B cell (primary cell): ENCODE measurements at regions not wholly inside any gene's neighbourhood (a gene's known extent, or its start where the extent isn't known, plus 50 kb on each side); places are given as distances from the start of the nearest gene placed in this dataset.

Source experiments
- ATAC-seq: fragments of 200-7000 bp; cut with Tn5 transposase; one replicate; pipeline ENCODE4 v1.10.0; 2021; ENCODE audit warnings: low read depth, mild to moderate bottlenecking, moderate number of reproducible peaks, moderate library complexity
- CTCF ChIA-PET: fragments of 350-600 bp; sonication (Branson Sonifier 250); formaldehyde crosslinking; loops from one replicate; lab custom pipeline; 2021; ENCODE audit warnings: antibody characterized with exemption, inconsistent platforms; lab: Charles Lee
- POLR2A ChIA-PET: fragments of 350-600 bp; sonication (Branson Sonifier 250); formaldehyde crosslinking; loops from one replicate; lab custom pipeline; 2021; ENCODE audit warnings: antibody characterized with exemption; lab: Charles Lee
- DNase-seq: peaks from one replicate; pipeline ENCODE4 v3.0.0; 2013
- H2AFZ ChIP-seq: 2 replicates; pipeline ENCODE4 v1.6.1; 2012; ENCODE audit warnings: mild to moderate bottlenecking, low read depth, low read length; ENCODE audit not compliant: insufficient read depth, poor library complexity, severe bottlenecking
- H3K27ac ChIP-seq, 2 donors: 1 replicate in 1 of 2; 2 replicates in 1 of 2; pipeline ENCODE4 v1.5.1; 2012 to 2013; ENCODE audit warnings: low read length in 2 of 2, mild to moderate bottlenecking in 2 of 2, moderate library complexity in 1 of 2
- H3K27me3 ChIP-seq, 4 experiments: fragments of 200-600 bp in 1 of 4; sonication (generic) in 1 of 4; replicated peaks in 1 of 4; 1 replicate in 2 of 4; 2 replicates in 2 of 4; pipeline versions ENCODE4 v1.6.1 to v1.7.0; 2013 to 2016; ENCODE audit warnings: low read length in 3 of 4, mild to moderate bottlenecking in 2 of 4, mixed read lengths in 1 of 4, moderate library complexity in 1 of 4; ENCODE audit not compliant: insufficient read depth in 4 of 4, control insufficient read depth in 3 of 4; ENCODE audit errors: control extremely low read depth in 1 of 4
- H3K36me3 ChIP-seq, 2 experiments: replicated peaks in 1 of 2; 1 replicate in 1 of 2; 2 replicates in 1 of 2; pipeline versions ENCODE4 v1.6.1 to v1.7.1; 2013; ENCODE audit warnings: low read length in 1 of 2; ENCODE audit not compliant: insufficient read depth in 2 of 2, control insufficient read depth in 1 of 2; ENCODE audit errors: control extremely low read depth in 1 of 2, extremely low read depth in 1 of 2
- H3K4me1 ChIP-seq, 2 donors: fragments of 200-600 bp in 1 of 2; sonication (generic) in 1 of 2; 1 replicate in 1 of 2; 2 replicates in 1 of 2; pipeline versions ENCODE4 v1.5.1 to v1.6.1; 2013 to 2017; ENCODE audit warnings: low read length in 2 of 2; ENCODE audit not compliant: control insufficient read depth in 2 of 2, insufficient read depth in 2 of 2
- H3K4me2 ChIP-seq: replicated peaks from 2 replicates; pipeline ENCODE3; 2012; ENCODE audit warnings: mild to moderate bottlenecking, low read depth, low read length; ENCODE audit not compliant: poor library complexity, severe bottlenecking
- H3K4me3 ChIP-seq, 5 experiments: fragments of 200-600 bp in 1 of 5; sonication (generic) in 1 of 5; 1 replicate in 3 of 5; 2 replicates in 2 of 5; pipeline versions ENCODE4 v1.5.1 to v1.7.0; 2011 to 2016; ENCODE audit warnings: low read length in 4 of 5, mild to moderate bottlenecking in 4 of 5, low read depth in 2 of 5, control low read depth in 1 of 5, moderate library complexity in 1 of 5; ENCODE audit not compliant: insufficient read depth in 1 of 5; ENCODE audit errors: control extremely low read depth in 1 of 5, extremely low read depth in 1 of 5
- H3K79me2 ChIP-seq: fragments of 200-600 bp; sonication (generic); one replicate; pipeline ENCODE4 v1.6.0; 2016; ENCODE audit warnings: low read length; ENCODE audit not compliant: control insufficient read depth, insufficient read depth
- H3K9ac ChIP-seq: fragments of 200-600 bp; sonication (generic); 2 replicates; pipeline ENCODE4 v1.6.1; 2017; ENCODE audit warnings: mild to moderate bottlenecking, low read length, moderate library complexity
- H3K9me3 ChIP-seq, 3 donors: one replicate each; pipeline versions ENCODE4 v1.6.1 to v1.7.1; 2013; ENCODE audit warnings: low read length in 2 of 3; ENCODE audit not compliant: control insufficient read depth in 2 of 3, insufficient read depth in 1 of 3; ENCODE audit errors: control extremely low read depth in 1 of 3
- H4K20me1 ChIP-seq: 2 replicates; pipeline ENCODE4 v1.6.0; 2012; ENCODE audit warnings: mild to moderate bottlenecking, low read length; ENCODE audit not compliant: insufficient read depth, control insufficient read depth, poor library complexity, severe bottlenecking
- H3K27ac Mint-ChIP-seq: one replicate; pipeline ENCODE4 v1.8.0; 2021; ENCODE audit warnings: mixed read lengths
- H3K27me3 Mint-ChIP-seq: one replicate; pipeline ENCODE4 v1.8.0; 2021; ENCODE audit warnings: mixed read lengths
- H3K4me1 Mint-ChIP-seq: one replicate; pipeline ENCODE4 v1.8.0; 2021; ENCODE audit warnings: mixed read lengths
- H3K4me3 Mint-ChIP-seq: one replicate; pipeline ENCODE4 v1.8.0; 2021; ENCODE audit warnings: mixed read lengths
- H3K9me3 Mint-ChIP-seq: one replicate; pipeline ENCODE4 v1.8.0; 2022; ENCODE audit warnings: mixed read lengths; ENCODE audit not compliant: insufficient read depth
- CTCF ChIP-seq: fragments of 200-600 bp; IDR thresholded peaks from one replicate; pipeline ENCODE4 v1.8.0; 2022; ENCODE audit warnings: antibody characterized with exemption, mild to moderate bottlenecking
- EZH2 ChIP-seq: IDR thresholded peaks from 2 replicates; pipeline ENCODE4 v1.6.1; 2012; ENCODE audit warnings: borderline replicate concordance, low read depth, mild to moderate bottlenecking, moderate library complexity, low read length; ENCODE audit not compliant: insufficient read depth, poor library complexity, severe bottlenecking
- WGBS: methylation state at CpG from one replicate; pipeline ENCODE4 v1.1.5; 2013; ENCODE audit warnings: missing lambda C conversion rate; ENCODE audit not compliant: insufficient coverage; 5-methylcytosine and 5-hydroxymethylcytosine counted together
- intact Hi-C: fragments of 100-400 bp; cut with micrococcal nuclease; formaldehyde crosslinking; loops from one replicate; pipeline ENCODE4 v1.10.0; 2022

- Histone ChIP-seq H3K27me3 (no peaks in the 10 kb centered on the region), H3K36me3 (no peaks in the 10 kb centered on the region), H3K4me1 (no peaks in the 10 kb centered on the region), H3K79me2 (no peaks in the 10 kb centered on the region), H3K4me3 (no peak overlapping the region), H4K20me1 (no peaks in the 10 kb centered on the region), H2AFZ (no peak overlapping the region), H3K9me3 (no peaks in the 10 kb centered on the region), H3K27ac (no peak overlapping the region), H3K4me2 (no peak overlapping the region), H3K9ac (no peak overlapping the region)
- no peaks in the 10 kb centered on the region for H3K4me1 Mint-ChIP-seq
- no peak for DNase-seq
- no peaks in the 10 kb centered on the region for H3K27me3 Mint-ChIP-seq
- POLR2A ChIA-PET: no interaction called here
- no peak for TF ChIP-seq CTCF
- no peak for TF ChIP-seq EZH2
- peaks cover 2% of the 10 kb centered on the region for H3K9me3 Mint-ChIP-seq
- ATAC-seq: no peak
- intact Hi-C loops: no loop called here
- no peak overlapping the region for H3K27ac Mint-ChIP-seq
- no CpG with 5 or more reads among the region's 3 CpGs for whole genome bisulfite sequencing
- H3K4me3 Mint-ChIP-seq: no peak overlapping the region
- CTCF ChIA-PET: no interaction called here
These were observed 132.7 kb upstream of the JAG1 start for GRCh38 chr20:10806539-10806938.

- Histone ChIP-seq H3K4me3 (no peak overlapping the region), H3K79me2 (no peaks in the 10 kb centered on the region), H3K27me3 (no peaks in the 10 kb centered on the region), H3K4me2 (no peak overlapping the region), H3K36me3 (no peaks in the 10 kb centered on the region), H4K20me1 (no peaks in the 10 kb centered on the region), H3K4me1 (no peaks in the 10 kb centered on the region), H2AFZ (no peak overlapping the region), H3K9me3 (no peaks in the 10 kb centered on the region), H3K27ac (no peak overlapping the region), H3K9ac (no peak overlapping the region)
- POLR2A ChIA-PET: no interaction called here
- TF ChIP-seq CTCF (no peak), EZH2 (no peak)
- 71% methylated on average over 1 of the region's 1 CpG for WGBS
- H3K27ac Mint-ChIP-seq: no peak overlapping the region
- H3K4me3 Mint-ChIP-seq: no peak overlapping the region
- intact Hi-C loops: no loop called here
- no peaks in the 10 kb centered on the region for H3K4me1 Mint-ChIP-seq
- no peak for ATAC-seq
- H3K9me3 Mint-ChIP-seq: peaks cover 2% of the 10 kb centered on the region
- H3K27me3 Mint-ChIP-seq: no peaks in the 10 kb centered on the region
- CTCF ChIA-PET: no interaction called here
- DNase-seq: no peak
These were observed 133.2 kb upstream of the JAG1 start for GRCh38 chr20:10807013-10807412.
